GM23338 (cell line): ENCODE measurements at regions not wholly inside any gene's neighbourhood (a gene's known extent, or its start where the extent isn't known, plus 50 kb on each side); places are given as distances from the start of the nearest gene placed in this dataset.

Source experiments
- ATAC-seq: fragments of 200-7000 bp; cut with Tn5 transposase; 3 replicates; pipeline ENCODE4 v1.9.1; 2020
- DNase-seq: peaks from one replicate; pipeline ENCODE4 v3.0.0-alpha.2; 2015; ENCODE audit warnings: low spot score
- H2AFZ ChIP-seq: fragments of 200-600 bp; sonication (generic); 2 replicates; pipeline ENCODE4 v1.8.0; 2016; ENCODE audit warnings: antibody characterized with exemption, mild to moderate bottlenecking, moderate library complexity
- H3F3A ChIP-seq: fragments of 200-600 bp; sonication (generic); replicated peaks from 2 replicates; pipeline ENCODE4 v1.8.0; 2017; ENCODE audit warnings: antibody characterized with exemption, mixed run types, low read depth
- H3K27ac ChIP-seq: fragments of 200-600 bp; sonication (generic); 2 replicates; pipeline ENCODE4 v1.6.1; 2016; ENCODE audit warnings: low read depth
- H3K27me3 ChIP-seq: fragments of 200-600 bp; sonication (generic); 2 replicates; pipeline ENCODE4 v1.8.0; 2016; ENCODE audit warnings: mild to moderate bottlenecking, mixed run types, moderate library complexity; ENCODE audit not compliant: insufficient read depth
- H3K36me3 ChIP-seq: fragments of 200-600 bp; sonication (generic); 2 replicates; pipeline ENCODE4 v1.8.0; 2016; ENCODE audit warnings: mild to moderate bottlenecking; ENCODE audit not compliant: insufficient read depth
- H3K4me1 ChIP-seq: fragments of 200-600 bp; sonication (generic); 2 replicates; pipeline ENCODE4 v1.8.0; 2016; ENCODE audit warnings: mild to moderate bottlenecking, moderate library complexity; ENCODE audit not compliant: insufficient read depth
- H3K4me2 ChIP-seq: fragments of 200-600 bp; sonication (generic); 2 replicates; pipeline ENCODE4 v1.7.1; 2017; ENCODE audit warnings: mixed run types
- H3K4me3 ChIP-seq: fragments of 200-600 bp; sonication (generic); 2 replicates; pipeline ENCODE4 v1.6.1; 2016; ENCODE audit warnings: mixed run types
- H3K79me2 ChIP-seq: fragments of 200-600 bp; sonication (generic); replicated peaks from 2 replicates; pipeline ENCODE4 v1.8.0; 2017; ENCODE audit warnings: mild to moderate bottlenecking; ENCODE audit not compliant: insufficient read depth
- H3K9me2 ChIP-seq: fragments of 200-600 bp; sonication (generic); 2 replicates; pipeline ENCODE4 v1.8.0; 2017; ENCODE audit not compliant: insufficient read depth
- H4K20me1 ChIP-seq: fragments of 200-600 bp; sonication (generic); replicated peaks from 2 replicates; pipeline ENCODE4 v1.8.0; 2017; ENCODE audit warnings: mild to moderate bottlenecking; ENCODE audit not compliant: insufficient read depth
- H3K27ac Mint-ChIP-seq: 2 replicates; pipeline ENCODE4 v1.8.0; 2020; ENCODE audit warnings: inconsistent platforms, mild to moderate bottlenecking, moderate library complexity, mixed read lengths
- H3K27me3 Mint-ChIP-seq: 3 replicates; pipeline ENCODE4 v1.8.0; 2022; ENCODE audit warnings: low read depth, mild to moderate bottlenecking, moderate library complexity, mixed read lengths, inconsistent platforms; ENCODE audit not compliant: insufficient read depth, poor library complexity
- H3K36me3 Mint-ChIP-seq: 3 replicates; pipeline ENCODE4 v1.8.0; 2021; ENCODE audit warnings: low read depth, mild to moderate bottlenecking, inconsistent platforms, moderate library complexity, mixed read lengths
- H3K4me1 Mint-ChIP-seq: 3 replicates; pipeline ENCODE4 v1.8.0; 2020; ENCODE audit warnings: mild to moderate bottlenecking, inconsistent platforms, mixed read lengths
- H3K4me3 Mint-ChIP-seq: 3 replicates; pipeline ENCODE4 v1.8.0; 2021; ENCODE audit warnings: moderate library complexity, mild to moderate bottlenecking, inconsistent platforms, mixed read lengths
- H3K9me3 Mint-ChIP-seq: 3 replicates; pipeline ENCODE4 v1.8.0; 2020; ENCODE audit warnings: moderate library complexity, mild to moderate bottlenecking, inconsistent platforms, mixed read lengths
- CTCF ChIP-seq, 2 experiments: fragments of 200-600 bp in 1 of 2; sonication (generic) in 1 of 2; conservative IDR thresholded peaks; 2 replicates each; pipeline versions ENCODE4 v1.5.1 to v1.6.1; 2016 to 2017; ENCODE audit warnings: antibody characterized with exemption in 2 of 2, low read depth in 2 of 2, mild to moderate bottlenecking in 2 of 2, moderate library complexity in 1 of 2
- ETS1 ChIP-seq: IDR thresholded peaks from 2 replicates; pipeline ENCODE4 v1.6.1; 2016; ENCODE audit warnings: antibody characterized with exemption
- EZH2 ChIP-seq: fragments of 200-600 bp; sonication (generic); IDR thresholded peaks from one replicate; pipeline ENCODE4 v1.8.0; 2017; ENCODE audit warnings: antibody characterized with exemption, mild to moderate bottlenecking, low read depth; ENCODE audit not compliant: unreplicated experiment
- JUNB ChIP-seq: IDR thresholded peaks from one replicate; pipeline ENCODE4 v1.6.1; 2016; ENCODE audit warnings: antibody characterized with exemption; ENCODE audit not compliant: unreplicated experiment
- NANOG ChIP-seq: IDR thresholded peaks from 2 replicates; pipeline ENCODE4 v1.6.1; 2016; ENCODE audit warnings: antibody characterized with exemption, borderline replicate concordance
- POLR2AphosphoS5 ChIP-seq: IDR thresholded peaks from 2 replicates; pipeline ENCODE4 v1.6.1; 2016; ENCODE audit warnings: antibody characterized with exemption, low read depth
- REST ChIP-seq: IDR thresholded peaks from one replicate; pipeline ENCODE4 v1.6.1; 2018; ENCODE audit warnings: antibody characterized with exemption; ENCODE audit not compliant: unreplicated experiment
- STAT1 ChIP-seq: IDR thresholded peaks from one replicate; pipeline ENCODE4 v1.6.1; 2016; ENCODE audit warnings: antibody characterized with exemption; ENCODE audit not compliant: unreplicated experiment
- ZNF114 ChIP-seq: fragments of 250-450 bp; sonication (Bioruptor Pico); IDR thresholded peaks from 2 replicates; pipeline ENCODE4 v1.5.0; 2020; ENCODE audit warnings: mild to moderate bottlenecking, moderate library complexity
- ZNF331 ChIP-seq: fragments of 250-450 bp; sonication (Bioruptor Pico); IDR thresholded peaks from 2 replicates; pipeline ENCODE4 v1.5.0; 2020; ENCODE audit warnings: low read depth, mild to moderate bottlenecking, moderate library complexity

- H3K79me2 ChIP-seq = no peaks in the 10 kb centered on the region
- H3K4me1 Mint-ChIP-seq = peaks cover 3% of the 10 kb centered on the region; the same call in 2 of the 3 replicates
- no peaks in the 10 kb centered on the region for H3K36me3 Mint-ChIP-seq
- H3K27ac Mint-ChIP-seq = no peak overlapping the region
- H3K9me3 Mint-ChIP-seq = no peaks in the 10 kb centered on the region; the same call in 2 of the 3 replicates
- no peak overlapping the region for H3K27ac ChIP-seq
- peaks cover 4% of the 10 kb centered on the region for H3K27me3 Mint-ChIP-seq
- H2AFZ ChIP-seq = no peak overlapping the region
- DNase-seq (no peak), ATAC-seq (no peak)
- no peaks in the 10 kb centered on the region; the same call in 1 of the 2 replicates for H4K20me1 ChIP-seq
- H3K4me3 ChIP-seq = no peak overlapping the region
- no peak overlapping the region for H3K4me2 ChIP-seq
- H3K36me3 ChIP-seq = no peaks in the 10 kb centered on the region
- no peaks in the 10 kb centered on the region for H3F3A ChIP-seq
- TF ChIP-seq STAT1 (no peak), REST (no peak), ZNF114 (no peak), ZNF331 (no peak), JUNB (no peak), ETS1 (no peak)
- peaks cover 6% of the 10 kb centered on the region; the same call in 1 of the 2 replicates for H3K4me1 ChIP-seq
- no peak overlapping the region for H3K4me3 Mint-ChIP-seq
- H3K27me3 ChIP-seq = no peaks in the 10 kb centered on the region
- no peaks in the 10 kb centered on the region for H3K9me2 ChIP-seq
Observed at GRCh38 chr20:12512755-12513154, 496.0 kb upstream of the SPTLC3 start.

- no peak overlapping the region for H3K4me3 ChIP-seq
- TF ChIP-seq EZH2 = no peak
- no peak for TF ChIP-seq STAT1
- TF ChIP-seq CTCF (conservative IDR thresholded peaks at IDR 0.05; ENCODE audit: low read depth in 2 of 2) = no peak
- TF ChIP-seq ZNF331 = no peak
- TF ChIP-seq ZNF114 = no peak
- TF ChIP-seq POLR2AphosphoS5 = no peak
- TF ChIP-seq REST = no peak
- TF ChIP-seq ETS1 = no peak
- TF ChIP-seq JUNB = no peak
- TF ChIP-seq NANOG = no peak
Observed at GRCh38 chr20:12528104-12528503, 480.7 kb upstream of the SPTLC3 start.

More at GRCh38 chr20:12528104-12528503, 480.7 kb upstream of the SPTLC3 start:
- no peaks in the 10 kb centered on the region for H3K27me3 ChIP-seq
- ATAC-seq = no peak
- DNase-seq = no peak
- H3K36me3 ChIP-seq = no peaks in the 10 kb centered on the region
- no peak overlapping the region for H3K27ac ChIP-seq
- Mint-ChIP-seq H3K9me3 (no peaks in the 10 kb centered on the region), H3K27ac (no peak overlapping the region), H3K4me1 (no peaks in the 10 kb centered on the region), H3K27me3 (no peaks in the 10 kb centered on the region), H3K4me3 (no peak overlapping the region), H3K36me3 (no peaks in the 10 kb centered on the region)
- H3K4me1 ChIP-seq = no peaks in the 10 kb centered on the region
- H3K4me2 ChIP-seq = no peak overlapping the region
- no peaks in the 10 kb centered on the region for H3F3A ChIP-seq
- no peaks in the 10 kb centered on the region for H3K9me2 ChIP-seq
- no peaks in the 10 kb centered on the region for H4K20me1 ChIP-seq
- H3K79me2 ChIP-seq = no peaks in the 10 kb centered on the region
- no peak overlapping the region for H2AFZ ChIP-seq
